H9 (cell line): ENCODE measurements at regions not wholly inside any gene's neighbourhood (a gene's known extent, or its start where the extent isn't known, plus 50 kb on each side); places are given as distances from the start of the nearest gene placed in this dataset.

Experiments
- DNase-seq: peaks from one replicate; pipeline ENCODE4 v3.0.0-alpha.2; 2017
- H2AFZ ChIP-seq: one replicate; pipeline ENCODE4 v1.6.1; 2013; ENCODE audit warnings: mild to moderate bottlenecking, low read length, control low read depth, moderate library complexity
- H2AK5ac ChIP-seq: 2 replicates; pipeline ENCODE4 v1.6.1; 2013; ENCODE audit warnings: low read length, control low read depth, mixed read lengths; ENCODE audit not compliant: insufficient read length
- H2BK120ac ChIP-seq: one replicate; pipeline ENCODE4 v1.6.1; 2013; ENCODE audit warnings: low read depth, mild to moderate bottlenecking, low read length, control low read depth, inconsistent platforms; ENCODE audit not compliant: poor library complexity, severe bottlenecking
- H2BK12ac ChIP-seq: 2 replicates; pipeline ENCODE4 v1.6.1; 2013; ENCODE audit warnings: low read length, control low read depth, mixed read lengths, low read depth; ENCODE audit not compliant: insufficient read length
- H2BK15ac ChIP-seq: 2 replicates; pipeline ENCODE4 v1.6.1; 2013; ENCODE audit warnings: low read depth, low read length, control low read depth
- H2BK20ac ChIP-seq: one replicate; pipeline ENCODE4 v1.6.1; 2013; ENCODE audit warnings: low read depth, mild to moderate bottlenecking, low read length, control low read depth, inconsistent platforms; ENCODE audit not compliant: poor library complexity, severe bottlenecking
- H2BK5ac ChIP-seq: 2 replicates; pipeline ENCODE4 v1.6.1; 2013; ENCODE audit warnings: low read length, control low read depth, mixed read lengths; ENCODE audit not compliant: insufficient read length
- H3K14ac ChIP-seq: 2 replicates; pipeline ENCODE4 v1.6.1; 2013; ENCODE audit warnings: low read length, control low read depth; ENCODE audit not compliant: insufficient read depth
- H3K18ac ChIP-seq: 2 replicates; pipeline ENCODE4 v1.6.1; 2013; ENCODE audit warnings: low read depth, mild to moderate bottlenecking, mixed read lengths, low read length, control low read depth; ENCODE audit not compliant: insufficient read length
- H3K23ac ChIP-seq: 2 replicates; pipeline ENCODE4 v1.6.1; 2013; ENCODE audit warnings: low read length, control low read depth, mixed read lengths, low read depth; ENCODE audit not compliant: insufficient read length
- H3K23me2 ChIP-seq: 2 replicates; pipeline ENCODE4 v1.6.1; 2013; ENCODE audit warnings: low read depth, mild to moderate bottlenecking, mixed read lengths, low read length, control low read depth; ENCODE audit not compliant: insufficient read length, poor library complexity, severe bottlenecking
- H3K27ac ChIP-seq: 2 replicates; pipeline ENCODE4 v1.5.1; 2013; ENCODE audit warnings: low read length, control low read depth, mixed read lengths, low read depth; ENCODE audit not compliant: insufficient read length
- H3K27me3 ChIP-seq: 2 replicates; pipeline ENCODE4 v1.6.1; 2013; ENCODE audit warnings: low read length, control low read depth, inconsistent platforms; ENCODE audit not compliant: insufficient read depth
- H3K4ac ChIP-seq: 2 replicates; pipeline ENCODE4 v1.6.1; 2013; ENCODE audit warnings: low read depth, mild to moderate bottlenecking, control low read depth, inconsistent platforms, low read length, moderate library complexity
- H3K4me1 ChIP-seq: 2 replicates; pipeline ENCODE4 v1.6.1; 2013; ENCODE audit warnings: low read length, control low read depth, inconsistent platforms; ENCODE audit not compliant: insufficient read depth
- H3K4me2 ChIP-seq: 2 replicates; pipeline ENCODE4 v1.6.1; 2013; ENCODE audit warnings: low read length, control low read depth, mixed read lengths; ENCODE audit not compliant: insufficient read length, insufficient read depth
- H3K56ac ChIP-seq: 2 replicates; pipeline ENCODE4 v1.6.1; 2013; ENCODE audit warnings: low read depth, mild to moderate bottlenecking, mixed read lengths, low read length, control low read depth; ENCODE audit not compliant: insufficient read length
- H3K79me1 ChIP-seq: 2 replicates; pipeline ENCODE4 v1.6.1; 2013; ENCODE audit warnings: low read depth, mild to moderate bottlenecking, moderate library complexity, low read length, control low read depth, inconsistent platforms; ENCODE audit not compliant: insufficient read depth, poor library complexity, severe bottlenecking
- H3K79me2 ChIP-seq: 2 replicates; pipeline ENCODE4 v1.6.1; 2013; ENCODE audit warnings: low read length, control low read depth, inconsistent platforms; ENCODE audit not compliant: insufficient read depth
- H3K9ac ChIP-seq: 2 replicates; pipeline ENCODE4 v1.6.1; 2013; ENCODE audit warnings: low read length, control low read depth, mixed read lengths; ENCODE audit not compliant: insufficient read length; ENCODE audit errors: extremely low read depth
- H3K9me3 ChIP-seq: one replicate; pipeline ENCODE4 v1.6.1; 2013; ENCODE audit warnings: low read depth, low read length, inconsistent platforms; ENCODE audit not compliant: control insufficient read depth
- H3T11ph ChIP-seq: one replicate; pipeline ENCODE4 v1.6.1; 2013; ENCODE audit warnings: mild to moderate bottlenecking, low read length, control low read depth, inconsistent platforms
- H4K20me1 ChIP-seq: one replicate; pipeline ENCODE4 v1.6.1; 2013; ENCODE audit not compliant: control insufficient read depth, insufficient read length, insufficient read depth
- H4K5ac ChIP-seq: 2 replicates; pipeline ENCODE4 v1.6.1; 2013; ENCODE audit warnings: low read depth, mild to moderate bottlenecking, mixed read lengths, low read length, control low read depth; ENCODE audit not compliant: insufficient read length
- H4K8ac ChIP-seq: replicated peaks from 2 replicates; pipeline ENCODE4 v1.6.1; 2013; ENCODE audit warnings: low read length, control low read depth, mixed read lengths, low read depth; ENCODE audit not compliant: insufficient read length
- H4K91ac ChIP-seq: 2 replicates; pipeline ENCODE4 v1.6.1; 2013; ENCODE audit warnings: low read depth, mild to moderate bottlenecking, moderate library complexity, mixed read lengths, low read length, control low read depth; ENCODE audit not compliant: insufficient read length
- H3K27ac Mint-ChIP-seq, 3 experiments: 2 replicates in 2 of 3; 3 replicates in 1 of 3; pipeline ENCODE4 v1.8.0; 2020 to 2021; ENCODE audit warnings: mixed read lengths in 3 of 3, mild to moderate bottlenecking in 1 of 3, moderate library complexity in 1 of 3
- H3K27me3 Mint-ChIP-seq: 2 replicates; pipeline ENCODE4 v1.8.0; 2021; ENCODE audit warnings: low read depth, mild to moderate bottlenecking, moderate library complexity, mixed read lengths
- H3K36me3 Mint-ChIP-seq, 3 experiments: 2 replicates in 2 of 3; 3 replicates in 1 of 3; pipeline ENCODE4 v1.8.0; 2020 to 2021; ENCODE audit warnings: low read depth in 3 of 3, mixed read lengths in 3 of 3; ENCODE audit not compliant: insufficient read depth in 1 of 3
- H3K4me1 Mint-ChIP-seq, 2 experiments: 2 replicates each; pipeline ENCODE4 v1.8.0; 2020; ENCODE audit warnings: mixed read lengths in 2 of 2
- H3K4me3 Mint-ChIP-seq, 2 experiments: 2 replicates in 1 of 2; 3 replicates in 1 of 2; pipeline ENCODE4 v1.8.0; 2020 to 2021; ENCODE audit warnings: mild to moderate bottlenecking in 2 of 2, mixed read lengths in 2 of 2, moderate library complexity in 1 of 2
- H3K9me3 Mint-ChIP-seq, 2 experiments: 2 replicates in 1 of 2; 3 replicates in 1 of 2; pipeline ENCODE4 v1.8.0; 2020; ENCODE audit warnings: mild to moderate bottlenecking in 2 of 2, mixed read lengths in 2 of 2, moderate library complexity in 1 of 2
- WGBS: extraction: QIAGEN DNeasy Blood & Tissue Kit; methylation state at CpG from one replicate; pipeline ENCODE4 v1.1.7; 2013; ENCODE audit warnings: missing lambda C conversion rate, low lambda C conversion rate, mixed read lengths; ENCODE audit not compliant: insufficient read length; ENCODE audit errors: extremely low coverage; 5-methylcytosine and 5-hydroxymethylcytosine counted together
- TF ChIP-seq, protein P1 (sequence below): fragments of 200-600 bp; sonication (generic); conservative IDR thresholded peaks from 3 replicates; pipeline ENCODE4 v1.8.0; 2021; ENCODE audit warnings: antibody characterized with exemption, mild to moderate bottlenecking

DNA sequence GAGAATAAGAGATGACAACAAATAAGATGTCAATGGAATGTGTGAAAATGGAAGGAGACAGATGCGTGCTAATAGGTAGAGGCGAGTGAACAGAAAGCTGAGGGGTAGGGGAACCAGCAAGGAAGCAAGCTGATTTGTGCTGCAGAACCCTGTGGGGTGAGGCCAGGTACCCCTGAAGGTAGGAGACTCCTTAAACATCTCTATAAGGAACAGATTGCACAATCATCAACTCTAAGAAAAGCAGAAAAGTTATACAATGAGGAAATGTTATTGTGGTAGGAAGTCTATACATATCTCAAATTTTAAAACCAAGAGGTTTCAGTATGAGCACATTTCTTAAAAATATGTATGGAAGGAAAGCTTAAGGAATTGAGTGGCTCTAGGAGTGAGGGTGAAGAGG, 315.0 kb upstream of the TPM1 start:
- Histone ChIP-seq H2AFZ (no peak overlapping the region), H3K9ac (no peak overlapping the region), H2BK120ac (no peak overlapping the region), H2BK15ac (no peak overlapping the region), H3K9me3 (no peaks in the 10 kb centered on the region), H3K18ac (no peak overlapping the region), H3K14ac (no peak overlapping the region), H4K91ac (no peak overlapping the region), H2BK12ac (no peak overlapping the region), H2AK5ac (no peak overlapping the region), H3K56ac (no peak overlapping the region), H3K23me2 (no peaks in the 10 kb centered on the region), H2BK20ac (no peak overlapping the region), H3K79me2 (no peaks in the 10 kb centered on the region), H4K20me1 (no peaks in the 10 kb centered on the region), H3K27me3 (no peaks in the 10 kb centered on the region), H3T11ph (no peak overlapping the region), H3K4me2 (no peak overlapping the region), H3K4ac (no peak overlapping the region), H3K27ac (no peak overlapping the region), H2BK5ac (no peak overlapping the region), H4K5ac (no peak overlapping the region), H3K23ac (no peak overlapping the region), H3K79me1 (no peaks in the 10 kb centered on the region), H3K4me1 (no peaks in the 10 kb centered on the region), H4K8ac (no peak overlapping the region)
- no CpG with 5 or more reads among the region's 2 CpGs for WGBS
- Mint-ChIP-seq H3K4me3 (no peak overlapping the region), H3K36me3 (peaks cover 9 to 20% (median 13%) of the 10 kb centered on the region in 3 experiments), H3K4me1 (no peaks in the 10 kb centered on the region), H3K27ac (no peak overlapping the region), H3K9me3 (peaks cover 8 to 14% of the 10 kb centered on the region in 2 experiments), H3K27me3 (no peaks in the 10 kb centered on the region)
- TF ChIP-seq, protein P1, sequence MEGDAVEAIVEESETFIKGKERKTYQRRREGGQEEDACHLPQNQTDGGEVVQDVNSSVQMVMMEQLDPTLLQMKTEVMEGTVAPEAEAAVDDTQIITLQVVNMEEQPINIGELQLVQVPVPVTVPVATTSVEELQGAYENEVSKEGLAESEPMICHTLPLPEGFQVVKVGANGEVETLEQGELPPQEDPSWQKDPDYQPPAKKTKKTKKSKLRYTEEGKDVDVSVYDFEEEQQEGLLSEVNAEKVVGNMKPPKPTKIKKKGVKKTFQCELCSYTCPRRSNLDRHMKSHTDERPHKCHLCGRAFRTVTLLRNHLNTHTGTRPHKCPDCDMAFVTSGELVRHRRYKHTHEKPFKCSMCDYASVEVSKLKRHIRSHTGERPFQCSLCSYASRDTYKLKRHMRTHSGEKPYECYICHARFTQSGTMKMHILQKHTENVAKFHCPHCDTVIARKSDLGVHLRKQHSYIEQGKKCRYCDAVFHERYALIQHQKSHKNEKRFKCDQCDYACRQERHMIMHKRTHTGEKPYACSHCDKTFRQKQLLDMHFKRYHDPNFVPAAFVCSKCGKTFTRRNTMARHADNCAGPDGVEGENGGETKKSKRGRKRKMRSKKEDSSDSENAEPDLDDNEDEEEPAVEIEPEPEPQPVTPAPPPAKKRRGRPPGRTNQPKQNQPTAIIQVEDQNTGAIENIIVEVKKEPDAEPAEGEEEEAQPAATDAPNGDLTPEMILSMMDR: no peak
- DNase-seq: no peak
